ENCODE measurements at regions not wholly inside any gene's neighbourhood (a gene's known extent, or its start where the extent isn't known, plus 50 kb on each side); places are given as distances from the start of the nearest gene placed in this dataset.

GRCh38 chr6:81808851-81809570, 56.5 kb upstream of the TENT5A start:
- no peak for FAIRE-seq

- no peak for FAIRE-seq
Observed at GRCh38 chr6:81806793-81807565, 54.5 kb upstream of the TENT5A start.

- FAIRE-seq, result no peak
Observed at GRCh38 chr6:81802356-81802755, 49.9 kb upstream of the TENT5A start.
